IMR-90 (cell line): ENCODE measurements at regions not wholly inside any gene's neighbourhood (a gene's known extent, or its start where the extent isn't known, plus 50 kb on each side); places are given as distances from the start of the nearest gene placed in this dataset.

Source experiments
- ATAC-seq: fragments of 200-7000 bp; cut with Tn5 transposase; 2 replicates; pipeline ENCODE4 v1.9.1; 2020; ENCODE audit warnings: low read depth, mild to moderate bottlenecking, moderate library complexity
- BruUV-seq: library from RNA; stranded (reverse); fragments of 400-500 nt; replicated peaks from 2 replicates; lab custom pipeline; 2021; lab: Mats Ljungman, UMichigan
- CTCF ChIA-PET: fragments of 300-600 bp; formaldehyde crosslinking; extraction: SDS; loops from one replicate; lab custom pipeline; 2021; ENCODE audit warnings: antibody characterized with exemption; lab: Yijun Ruan, JAX
- POLR2A ChIA-PET: fragments of 300-600 bp; sonication (Branson Sonifier 250); formaldehyde crosslinking; loops from one replicate; lab custom pipeline; 2022; ENCODE audit warnings: antibody characterized with exemption; ENCODE audit not compliant: unreplicated experiment; lab: Charles Lee
- DNase-seq: peaks from one replicate; pipeline ENCODE4 v3.0.0; 2013
- H2AFZ ChIP-seq: replicated peaks from 2 replicates; pipeline ENCODE3; 2013; ENCODE audit warnings: low read length, mild to moderate bottlenecking; ENCODE audit not compliant: poor library complexity
- H2AK5ac ChIP-seq: 2 replicates; pipeline ENCODE4 v1.6.1; 2013; ENCODE audit warnings: low read depth, low read length, inconsistent platforms
- H2AK9ac ChIP-seq: replicated peaks from 2 replicates; pipeline ENCODE3; 2013; ENCODE audit warnings: mild to moderate bottlenecking, low read depth, low read length, moderate library complexity; ENCODE audit not compliant: poor library complexity
- H2BK120ac ChIP-seq: 2 replicates; pipeline ENCODE4 v1.6.1; 2013; ENCODE audit warnings: low read depth, low read length, inconsistent platforms
- H2BK15ac ChIP-seq: 3 replicates; pipeline ENCODE4 v1.6.1; 2013; ENCODE audit warnings: low read depth, low read length, inconsistent platforms
- H2BK20ac ChIP-seq: 2 replicates; pipeline ENCODE4 v1.6.1; 2013; ENCODE audit warnings: low read depth, mild to moderate bottlenecking, inconsistent platforms, low read length, moderate library complexity
- H2BK5ac ChIP-seq: 2 replicates; pipeline ENCODE4 v1.6.1; 2013; ENCODE audit warnings: mild to moderate bottlenecking, low read depth, low read length, inconsistent platforms; ENCODE audit not compliant: poor library complexity, severe bottlenecking
- H3K14ac ChIP-seq: replicated peaks from 2 replicates; pipeline ENCODE4 v1.6.1; 2013; ENCODE audit warnings: low read depth, low read length, inconsistent platforms
- H3K18ac ChIP-seq: 2 replicates; pipeline ENCODE4 v1.6.1; 2013; ENCODE audit warnings: low read depth, low read length, control low read depth
- H3K23ac ChIP-seq: 2 replicates; pipeline ENCODE4 v1.6.1; 2013; ENCODE audit warnings: low read depth, low read length, inconsistent platforms
- H3K27ac ChIP-seq: 2 replicates; pipeline ENCODE4 v1.5.1; 2013; ENCODE audit warnings: mild to moderate bottlenecking, control low read depth, low read length; ENCODE audit not compliant: insufficient read depth
- H3K27me3 ChIP-seq: 2 replicates; pipeline ENCODE4 v1.6.1; 2013; ENCODE audit warnings: low read length; ENCODE audit not compliant: control insufficient read depth, insufficient read depth
- H3K36me3 ChIP-seq: 2 replicates; pipeline ENCODE4 v1.6.1; 2013; ENCODE audit warnings: low read length, mixed read lengths; ENCODE audit not compliant: control insufficient read depth, insufficient read depth
- H3K4ac ChIP-seq: 2 replicates; pipeline ENCODE4 v1.6.1; 2013; ENCODE audit warnings: low read depth, low read length, inconsistent platforms
- H3K4me1 ChIP-seq: 2 replicates; pipeline ENCODE4 v1.6.1; 2013; ENCODE audit warnings: low read length, mixed read lengths; ENCODE audit not compliant: control insufficient read depth, insufficient read depth
- H3K4me2 ChIP-seq: 2 replicates; pipeline ENCODE4 v1.6.1; 2013; ENCODE audit warnings: low read depth, mild to moderate bottlenecking, control low read depth, low read length, moderate library complexity
- H3K4me3 ChIP-seq: 2 replicates; pipeline ENCODE4 v1.5.1; 2013; ENCODE audit warnings: low read depth, mild to moderate bottlenecking, control low read depth, low read length, moderate library complexity; ENCODE audit not compliant: insufficient read depth
- H3K56ac ChIP-seq: 2 replicates; pipeline ENCODE4 v1.6.1; 2013; ENCODE audit warnings: low read length, inconsistent platforms; ENCODE audit not compliant: insufficient read depth; ENCODE audit errors: extremely low read depth
- H3K79me1 ChIP-seq, 2 experiments: 2 replicates each; pipeline ENCODE4 v1.6.1; 2013; ENCODE audit warnings: low read length in 2 of 2, inconsistent platforms in 1 of 2, low read depth in 1 of 2
- H3K9ac ChIP-seq: 2 replicates; pipeline ENCODE4 v1.6.1; 2013; ENCODE audit warnings: low read depth, low read length, control low read depth
- H3K9me1 ChIP-seq: 2 replicates; pipeline ENCODE4 v1.6.1; 2013; ENCODE audit warnings: low read length, inconsistent platforms; ENCODE audit not compliant: insufficient read depth
- H3K9me3 ChIP-seq: 2 replicates; pipeline ENCODE4 v1.6.1; 2013; ENCODE audit warnings: low read length; ENCODE audit not compliant: control insufficient read depth, insufficient read depth
- H4K20me1 ChIP-seq: 2 replicates; pipeline ENCODE4 v1.6.1; 2013; ENCODE audit warnings: low read length, inconsistent platforms; ENCODE audit not compliant: insufficient read depth
- H4K5ac ChIP-seq: 2 replicates; pipeline ENCODE4 v1.6.1; 2013; ENCODE audit warnings: mild to moderate bottlenecking, low read depth, low read length, control low read depth
- H4K8ac ChIP-seq, 2 experiments: 2 replicates each; pipeline ENCODE4 v1.6.1; 2013; ENCODE audit warnings: low read depth in 2 of 2, low read length in 2 of 2, control low read depth in 1 of 2, inconsistent platforms in 1 of 2
- H4K91ac ChIP-seq: 2 replicates; pipeline ENCODE4 v1.6.1; 2013; ENCODE audit warnings: low read depth, low read length, inconsistent platforms; ENCODE audit not compliant: insufficient read depth
- BHLHE40 ChIP-seq: fragments of 150-350 bp; IDR thresholded peaks from 2 replicates; pipeline ENCODE4 v1.6.1; 2016; ENCODE audit warnings: mild to moderate bottlenecking, low read depth, low read length
- CHD1 ChIP-seq: IDR thresholded peaks from 2 replicates; pipeline ENCODE4 v1.6.1; 2012; ENCODE audit warnings: low read depth, low read length, improper control_type of control experiment
- MAFK ChIP-seq: IDR thresholded peaks from 2 replicates; pipeline ENCODE4 v1.6.1; 2012; ENCODE audit warnings: low read depth, low read length, improper control_type of control experiment
- MAZ ChIP-seq: IDR thresholded peaks from 2 replicates; pipeline ENCODE4 v1.6.1; 2012; ENCODE audit warnings: low read depth, mild to moderate bottlenecking, low read length, improper control_type of control experiment, moderate library complexity, borderline replicate concordance
- POLR2A ChIP-seq: IDR thresholded peaks from 2 replicates; pipeline ENCODE4 v1.6.1; 2012; ENCODE audit warnings: mild to moderate bottlenecking, low read depth, low read length
- RCOR1 ChIP-seq: IDR thresholded peaks from 2 replicates; pipeline ENCODE4 v1.6.1; 2012; ENCODE audit warnings: mild to moderate bottlenecking, low read length, improper control_type of control experiment; ENCODE audit not compliant: insufficient replicate concordance
- SMC3 ChIP-seq: fragments of 150-350 bp; IDR thresholded peaks from 2 replicates; pipeline ENCODE4 v1.6.1; 2016; ENCODE audit warnings: low read depth, mild to moderate bottlenecking, antibody characterized with exemption, low read length, moderate library complexity
- WGBS, 2 experiments: methylation state at CpG; one replicate each; pipeline versions ENCODE4 v1.1.5 to v1.1.7; 2013; ENCODE audit warnings: missing lambda C conversion rate in 2 of 2; ENCODE audit not compliant: insufficient read length in 1 of 2; ENCODE audit errors: extremely low coverage in 2 of 2; 5-methylcytosine and 5-hydroxymethylcytosine counted together
- dilution Hi-C: fragments of 300-500 bp; cut with HindIII; formaldehyde crosslinking; loops from one replicate; pipeline ENCODE4 v1.14.3; 2018; ENCODE audit warnings: low sequenced_read_pairs; ENCODE audit not compliant: unreplicated experiment
- in situ Hi-C: fragments of 300-500 bp; cut with MboI; formaldehyde crosslinking; loops from 3 replicates; pipeline ENCODE4 v1.14.3; 2019; ENCODE audit warnings: low sequenced_read_pairs, inconsistent platforms, mixed read lengths
- intact Hi-C: fragments of 100-400 bp; cut with micrococcal nuclease; formaldehyde crosslinking; loops from 2 replicates; pipeline ENCODE4 v1.10.0; 2022
- TF ChIP-seq, protein P1 (sequence below): conservative IDR thresholded peaks from 2 replicates; pipeline ENCODE4 v1.5.1; 2012; ENCODE audit warnings: mild to moderate bottlenecking, low read depth, low read length, improper control_type of control experiment

DNA sequence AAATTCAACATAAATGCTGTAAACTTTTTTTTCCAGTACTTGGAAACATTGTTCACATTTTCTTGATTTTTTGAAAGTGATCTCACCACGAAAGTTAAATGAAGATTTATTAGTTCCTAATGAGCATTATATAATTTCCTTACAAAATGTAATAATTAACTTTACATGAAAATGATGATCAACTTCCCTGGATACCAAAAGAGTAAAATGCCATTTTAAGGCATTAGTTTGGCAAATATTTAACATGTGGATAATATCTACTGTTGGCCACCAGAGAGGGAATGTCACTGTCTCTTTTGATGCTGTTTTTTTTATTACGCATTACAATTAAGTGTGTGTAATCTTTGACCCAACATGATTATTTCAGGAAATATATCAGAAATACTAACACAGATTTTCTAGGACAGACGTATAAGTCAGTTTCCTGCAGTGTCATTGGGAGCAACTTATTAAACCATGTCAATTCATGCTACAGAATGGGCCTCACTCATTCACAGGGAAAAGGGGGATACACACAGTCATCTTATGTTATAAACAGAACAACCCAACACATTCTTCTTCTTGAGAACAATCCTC, 903.9 kb upstream of the ADGRL2 start:
- H2AFZ ChIP-seq = no peak overlapping the region
- ATAC-seq (no peak), DNase-seq (no peak)
- no peak overlapping the region for H3K9ac ChIP-seq
- H2BK20ac ChIP-seq = no peak overlapping the region
- no peak overlapping the region for H3K23ac ChIP-seq
- no peak overlapping the region for H2BK15ac ChIP-seq
- H2AK5ac ChIP-seq = no peak overlapping the region
- H2BK5ac ChIP-seq = no peak overlapping the region
- no peak overlapping the region for H3K18ac ChIP-seq
- no peak overlapping the region for H2BK120ac ChIP-seq
- no peak overlapping the region for H3K4me2 ChIP-seq
- H3K79me1 ChIP-seq = no peaks in the 10 kb centered on the region
- ChIA-PET CTCF (no interaction called here), POLR2A (no interaction called here)
- H4K91ac ChIP-seq = no peak overlapping the region
- H3K56ac ChIP-seq = no peak overlapping the region
- H3K9me1 ChIP-seq = 0 out of 2 replicates have a peak, but pooled peaks cover 3% of the 10 kb centered on the region
- peaks cover 1% of the 10 kb centered on the region; the same call in 1 of the 2 replicates for H3K4me1 ChIP-seq
- WGBS, 2 experiments = no CpG with 5 or more reads among the region's 3 CpGs
- in situ Hi-C loops (no loop called here), intact Hi-C loops (no loop called here), dilution Hi-C loops (no loop called here)
- H2AK9ac ChIP-seq = no peak overlapping the region
- no peak for TF ChIP-seq BHLHE40
- TF ChIP-seq, protein P1, sequence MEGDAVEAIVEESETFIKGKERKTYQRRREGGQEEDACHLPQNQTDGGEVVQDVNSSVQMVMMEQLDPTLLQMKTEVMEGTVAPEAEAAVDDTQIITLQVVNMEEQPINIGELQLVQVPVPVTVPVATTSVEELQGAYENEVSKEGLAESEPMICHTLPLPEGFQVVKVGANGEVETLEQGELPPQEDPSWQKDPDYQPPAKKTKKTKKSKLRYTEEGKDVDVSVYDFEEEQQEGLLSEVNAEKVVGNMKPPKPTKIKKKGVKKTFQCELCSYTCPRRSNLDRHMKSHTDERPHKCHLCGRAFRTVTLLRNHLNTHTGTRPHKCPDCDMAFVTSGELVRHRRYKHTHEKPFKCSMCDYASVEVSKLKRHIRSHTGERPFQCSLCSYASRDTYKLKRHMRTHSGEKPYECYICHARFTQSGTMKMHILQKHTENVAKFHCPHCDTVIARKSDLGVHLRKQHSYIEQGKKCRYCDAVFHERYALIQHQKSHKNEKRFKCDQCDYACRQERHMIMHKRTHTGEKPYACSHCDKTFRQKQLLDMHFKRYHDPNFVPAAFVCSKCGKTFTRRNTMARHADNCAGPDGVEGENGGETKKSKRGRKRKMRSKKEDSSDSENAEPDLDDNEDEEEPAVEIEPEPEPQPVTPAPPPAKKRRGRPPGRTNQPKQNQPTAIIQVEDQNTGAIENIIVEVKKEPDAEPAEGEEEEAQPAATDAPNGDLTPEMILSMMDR = no peak
- no peak for TF ChIP-seq SMC3
- no peak for TF ChIP-seq MAFK
- no peak for TF ChIP-seq CHD1
- TF ChIP-seq MAZ = no peak
- no peak for TF ChIP-seq RCOR1
- no peak for TF ChIP-seq POLR2A
- H3K4ac ChIP-seq = no peak overlapping the region
- no peak overlapping the region for H3K4me3 ChIP-seq
- no peaks in the 10 kb centered on the region for H4K20me1 ChIP-seq
- H4K5ac ChIP-seq = no peak overlapping the region
- H3K27me3 ChIP-seq = no peaks in the 10 kb centered on the region
- no peak overlapping the region for H3K14ac ChIP-seq
- H3K36me3 ChIP-seq = no peaks in the 10 kb centered on the region
- H3K27ac ChIP-seq = no peak overlapping the region
- H3K9me3 ChIP-seq = no peaks in the 10 kb centered on the region
- H4K8ac ChIP-seq = no peak overlapping the region
- BruUV-seq = no TSS peak
